AG09309 (cell line): ENCODE measurements at regions not wholly inside any gene's neighbourhood (a gene's known extent, or its start where the extent isn't known, plus 50 kb on each side); places are given as distances from the start of the nearest gene placed in this dataset.

ENCODE experiments used
- DNase-seq: peaks from one replicate; pipeline ENCODE4 v3.0.0-alpha.2; 2010; ENCODE audit warnings: low read depth
- H3K4me3 ChIP-seq: 2 replicates; pipeline ENCODE4 v1.5.1; 2011; ENCODE audit warnings: mild to moderate bottlenecking, low read depth, low read length, moderate library complexity; ENCODE audit not compliant: control insufficient read depth
- CTCF ChIP-seq: IDR thresholded peaks from 2 replicates; pipeline ENCODE4 v1.5.1; 2011; ENCODE audit warnings: mild to moderate bottlenecking, low read depth, low read length, inconsistent platforms; ENCODE audit not compliant: insufficient read depth, control insufficient read depth; ENCODE audit errors: missing control alignments

GRCh38 chr22:27223317-27224177 is 566.2 kb downstream of the MIAT start:
- no peak for TF ChIP-seq CTCF
- H3K4me3 ChIP-seq, result no peak overlapping the region
- DNase-seq, result peak; percentile 89

DNA sequence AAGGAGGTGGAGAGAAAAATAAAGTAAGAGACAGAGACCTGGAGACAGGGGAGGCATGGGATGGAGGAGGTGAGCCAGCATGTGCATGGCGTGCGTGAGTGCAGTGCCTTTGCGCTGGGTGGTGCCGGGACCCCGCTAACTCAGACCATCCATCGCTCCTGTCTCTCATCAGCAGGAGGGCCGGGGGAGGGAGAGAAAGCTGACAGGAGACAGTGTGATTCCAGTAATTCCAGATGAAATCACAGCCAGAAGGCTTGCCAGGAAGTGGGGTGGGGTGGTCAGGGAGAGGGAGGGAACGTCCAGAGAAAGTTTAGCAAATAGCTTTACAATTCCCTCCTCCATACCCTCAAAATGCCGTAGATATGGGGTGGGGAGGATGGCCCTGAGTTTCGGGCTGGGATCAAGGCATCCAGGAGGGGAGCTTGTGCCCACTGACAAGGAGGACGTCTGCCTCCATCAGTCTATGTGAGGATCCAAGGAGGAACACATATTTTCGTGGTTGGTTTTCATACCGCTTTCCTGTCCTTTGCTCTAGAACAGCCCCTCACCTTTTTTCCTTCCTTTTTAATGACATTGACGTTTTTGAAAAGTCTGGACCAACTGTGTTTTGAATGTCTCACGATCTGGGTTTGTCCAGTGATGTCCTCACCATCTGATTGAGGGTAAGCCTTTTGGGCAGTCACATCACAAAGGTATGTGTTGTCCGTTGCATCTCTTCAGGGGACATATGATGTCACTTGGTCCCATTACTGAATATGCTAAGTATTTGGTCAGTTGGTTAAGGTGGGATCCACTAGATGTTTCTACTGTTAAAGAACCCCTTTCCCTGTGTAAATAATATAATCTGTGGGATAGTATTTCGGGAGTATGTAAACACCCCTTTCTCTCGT is 567.3 kb downstream of the MIAT start:
- DNase-seq, result peak; percentile 46
- no peak for TF ChIP-seq CTCF
- no peak overlapping the region for H3K4me3 ChIP-seq

DNA sequence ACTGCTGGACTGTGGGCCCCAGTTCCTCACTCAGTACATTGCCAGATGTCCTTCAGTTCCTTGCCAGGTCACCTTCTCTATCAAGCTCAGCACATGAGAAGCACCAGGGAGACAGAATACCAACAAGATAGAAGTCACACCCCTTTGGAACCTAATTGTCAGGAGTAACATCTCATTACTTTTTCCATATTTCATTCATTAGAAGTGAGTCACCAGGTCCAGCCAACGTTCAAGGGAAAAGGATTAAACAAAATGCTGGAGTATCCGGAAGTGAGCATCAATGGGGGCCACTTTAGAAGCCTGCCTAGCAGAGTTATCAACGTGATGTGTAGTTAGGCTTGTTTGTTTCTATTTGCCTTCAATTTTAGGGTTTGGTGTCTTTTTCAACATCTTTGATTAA is 569.3 kb downstream of the MIAT start:
- H3K4me3 ChIP-seq, result no peak overlapping the region
- no peak for DNase-seq
- no peak for TF ChIP-seq CTCF

- H3K4me3 ChIP-seq, result no peak overlapping the region
- DNase-seq, result no peak
- no peak for TF ChIP-seq CTCF
Observed at GRCh38 chr22:27228771-27229170, 571.4 kb downstream of the MIAT start.

- no peak for TF ChIP-seq CTCF
- no peak for DNase-seq
- H3K4me3 ChIP-seq, result no peak overlapping the region
Observed at GRCh38 chr22:27230189-27230588, 571.4 kb downstream of the MN1 start.

DNA sequence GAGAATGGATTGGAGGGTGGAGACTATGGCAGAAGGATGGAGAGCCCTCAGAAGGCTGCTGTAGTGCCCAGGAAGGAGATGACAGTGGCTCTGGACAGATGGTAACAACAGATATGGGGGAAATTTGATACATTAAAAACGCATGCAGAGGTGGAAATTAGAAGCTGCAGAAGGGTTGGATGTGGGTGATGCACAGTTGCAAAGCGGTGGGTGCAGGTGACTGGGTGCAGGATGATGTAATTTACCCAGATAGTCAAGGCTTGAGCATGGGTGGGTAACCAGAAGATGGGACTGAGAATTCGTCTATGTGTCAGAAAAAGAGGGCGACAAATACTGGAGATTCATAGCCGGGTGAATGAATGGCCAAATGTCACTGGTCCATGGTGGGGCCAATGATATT is 570.3 kb downstream of the MN1 start:
- no peak for TF ChIP-seq CTCF
- H3K4me3 ChIP-seq, result no peak overlapping the region
- DNase-seq, result no peak
